GM19452 (cell line): ENCODE measurements at regions not wholly inside any gene's neighbourhood (a gene's known extent, or its start where the extent isn't known, plus 50 kb on each side); places are given as distances from the start of the nearest gene placed in this dataset.
"Not testable (repeated sequence)": the region's sequence is repeated elsewhere in the genome, so short reads cannot be mapped to it uniquely, and the experiment has no call there.

Experiments
- ATAC-seq: cut with Tn5 transposase; IDR thresholded peaks from one replicate; pipeline ENCODE4 v1.9.1; 2021; ENCODE audit not compliant: unreplicated experiment

- no peak for ATAC-seq
Observed at GRCh38 chr12:115813256-115813655, 464.2 kb downstream of the MED13L start.

GRCh38 chr12:115811929-115812328 lies 465.6 kb downstream of the MED13L start:
- no peak for ATAC-seq

GRCh38 chr12:115811045-115811444 lies 466.4 kb downstream of the MED13L start:
- ATAC-seq, result no peak

GRCh38 chr12:115810122-115810901 lies 467.2 kb downstream of the MED13L start:
- no peak for ATAC-seq

- ATAC-seq, result no peak
Observed at GRCh38 chr12:115806000-115806399, 471.5 kb downstream of the MED13L start.

GRCh38 chr12:115802767-115803166 lies 474.7 kb downstream of the MED13L start:
- no peak for ATAC-seq

GRCh38 chr12:115801871-115802270 lies 475.6 kb downstream of the MED13L start:
- no peak for ATAC-seq

- no peak for ATAC-seq
Observed at GRCh38 chr12:115799610-115800009, 477.9 kb downstream of the MED13L start.

- ATAC-seq, result no peak
Observed at GRCh38 chr12:115798309-115798917, 479.1 kb downstream of the MED13L start.

- ATAC-seq, result no peak
Observed at GRCh38 chr12:115794659-115795081, 482.8 kb downstream of the MED13L start.

GRCh38 chr12:115791331-115791730 lies 486.2 kb downstream of the MED13L start:
- no peak for ATAC-seq

GRCh38 chr12:115790526-115790925 lies 487.0 kb downstream of the MED13L start:
- ATAC-seq, result no peak

- not testable (repeated sequence) for ATAC-seq
Observed at GRCh38 chr12:115786490-115786889, 491.0 kb downstream of the MED13L start.

GRCh38 chr12:115785548-115785947 lies 491.9 kb downstream of the MED13L start:
- no peak for ATAC-seq

- ATAC-seq, result no peak
Observed at GRCh38 chr12:115776399-115776798, 501.1 kb downstream of the MED13L start.

GRCh38 chr12:115774148-115774895 lies 503.2 kb downstream of the MED13L start:
- ATAC-seq, result no peak

- no peak for ATAC-seq
Observed at GRCh38 chr12:115771601-115772000, 505.9 kb downstream of the MED13L start.

GRCh38 chr12:115771065-115771464 lies 506.4 kb downstream of the MED13L start:
- no peak for ATAC-seq

- ATAC-seq, result no peak
Observed at GRCh38 chr12:115770643-115771042, 506.9 kb downstream of the MED13L start.

GRCh38 chr12:115767916-115768315 lies 509.6 kb downstream of the MED13L start:
- ATAC-seq, result no peak

GRCh38 chr12:115763982-115764621 lies 513.4 kb downstream of the MED13L start:
- no peak for ATAC-seq
